GM23338 (cell line): ENCODE measurements at regions not wholly inside any gene's neighbourhood (a gene's known extent, or its start where the extent isn't known, plus 50 kb on each side); places are given as distances from the start of the nearest gene placed in this dataset.

ENCODE experiments used
- ATAC-seq: fragments of 200-7000 bp; cut with Tn5 transposase; 3 replicates; pipeline ENCODE4 v1.9.1; 2020
- DNase-seq: peaks from one replicate; pipeline ENCODE4 v3.0.0-alpha.2; 2015; ENCODE audit warnings: low spot score
- H2AFZ ChIP-seq: fragments of 200-600 bp; sonication (generic); 2 replicates; pipeline ENCODE4 v1.8.0; 2016; ENCODE audit warnings: antibody characterized with exemption, mild to moderate bottlenecking, moderate library complexity
- H3F3A ChIP-seq: fragments of 200-600 bp; sonication (generic); replicated peaks from 2 replicates; pipeline ENCODE4 v1.8.0; 2017; ENCODE audit warnings: antibody characterized with exemption, mixed run types, low read depth
- H3K27ac ChIP-seq: fragments of 200-600 bp; sonication (generic); 2 replicates; pipeline ENCODE4 v1.6.1; 2016; ENCODE audit warnings: low read depth
- H3K27me3 ChIP-seq: fragments of 200-600 bp; sonication (generic); 2 replicates; pipeline ENCODE4 v1.8.0; 2016; ENCODE audit warnings: mild to moderate bottlenecking, mixed run types, moderate library complexity; ENCODE audit not compliant: insufficient read depth
- H3K36me3 ChIP-seq: fragments of 200-600 bp; sonication (generic); 2 replicates; pipeline ENCODE4 v1.8.0; 2016; ENCODE audit warnings: mild to moderate bottlenecking; ENCODE audit not compliant: insufficient read depth
- H3K4me1 ChIP-seq: fragments of 200-600 bp; sonication (generic); 2 replicates; pipeline ENCODE4 v1.8.0; 2016; ENCODE audit warnings: mild to moderate bottlenecking, moderate library complexity; ENCODE audit not compliant: insufficient read depth
- H3K4me2 ChIP-seq: fragments of 200-600 bp; sonication (generic); 2 replicates; pipeline ENCODE4 v1.7.1; 2017; ENCODE audit warnings: mixed run types
- H3K4me3 ChIP-seq: fragments of 200-600 bp; sonication (generic); 2 replicates; pipeline ENCODE4 v1.6.1; 2016; ENCODE audit warnings: mixed run types
- H3K79me2 ChIP-seq: fragments of 200-600 bp; sonication (generic); replicated peaks from 2 replicates; pipeline ENCODE4 v1.8.0; 2017; ENCODE audit warnings: mild to moderate bottlenecking; ENCODE audit not compliant: insufficient read depth
- H3K9me2 ChIP-seq: fragments of 200-600 bp; sonication (generic); 2 replicates; pipeline ENCODE4 v1.8.0; 2017; ENCODE audit not compliant: insufficient read depth
- H4K20me1 ChIP-seq: fragments of 200-600 bp; sonication (generic); replicated peaks from 2 replicates; pipeline ENCODE4 v1.8.0; 2017; ENCODE audit warnings: mild to moderate bottlenecking; ENCODE audit not compliant: insufficient read depth
- H3K27ac Mint-ChIP-seq: 2 replicates; pipeline ENCODE4 v1.8.0; 2020; ENCODE audit warnings: inconsistent platforms, mild to moderate bottlenecking, moderate library complexity, mixed read lengths
- H3K27me3 Mint-ChIP-seq: 3 replicates; pipeline ENCODE4 v1.8.0; 2022; ENCODE audit warnings: low read depth, mild to moderate bottlenecking, moderate library complexity, mixed read lengths, inconsistent platforms; ENCODE audit not compliant: insufficient read depth, poor library complexity
- H3K36me3 Mint-ChIP-seq: 3 replicates; pipeline ENCODE4 v1.8.0; 2021; ENCODE audit warnings: low read depth, mild to moderate bottlenecking, inconsistent platforms, moderate library complexity, mixed read lengths
- H3K4me1 Mint-ChIP-seq: 3 replicates; pipeline ENCODE4 v1.8.0; 2020; ENCODE audit warnings: mild to moderate bottlenecking, inconsistent platforms, mixed read lengths
- H3K4me3 Mint-ChIP-seq: 3 replicates; pipeline ENCODE4 v1.8.0; 2021; ENCODE audit warnings: moderate library complexity, mild to moderate bottlenecking, inconsistent platforms, mixed read lengths
- H3K9me3 Mint-ChIP-seq: 3 replicates; pipeline ENCODE4 v1.8.0; 2020; ENCODE audit warnings: moderate library complexity, mild to moderate bottlenecking, inconsistent platforms, mixed read lengths
- CREB1 ChIP-seq: fragments of 250-450 bp; sonication (Bioruptor Pico); IDR thresholded peaks from 2 replicates; pipeline ENCODE4 v1.5.0; 2020; ENCODE audit warnings: low read depth, mild to moderate bottlenecking, moderate library complexity
- EZH2 ChIP-seq: fragments of 200-600 bp; sonication (generic); IDR thresholded peaks from one replicate; pipeline ENCODE4 v1.8.0; 2017; ENCODE audit warnings: antibody characterized with exemption, mild to moderate bottlenecking, low read depth; ENCODE audit not compliant: unreplicated experiment
- EZH2phosphoT487 ChIP-seq: fragments of 200-600 bp; sonication (generic); IDR thresholded peaks from one replicate; pipeline ENCODE4 v1.8.1; 2018; ENCODE audit warnings: antibody characterized with exemption; ENCODE audit not compliant: unreplicated experiment
- JUNB ChIP-seq: IDR thresholded peaks from one replicate; pipeline ENCODE4 v1.6.1; 2016; ENCODE audit warnings: antibody characterized with exemption; ENCODE audit not compliant: unreplicated experiment
- NANOG ChIP-seq: IDR thresholded peaks from 2 replicates; pipeline ENCODE4 v1.6.1; 2016; ENCODE audit warnings: antibody characterized with exemption, borderline replicate concordance
- POLR2AphosphoS5 ChIP-seq: IDR thresholded peaks from 2 replicates; pipeline ENCODE4 v1.6.1; 2016; ENCODE audit warnings: antibody characterized with exemption, low read depth
- STAT1 ChIP-seq: IDR thresholded peaks from one replicate; pipeline ENCODE4 v1.6.1; 2016; ENCODE audit warnings: antibody characterized with exemption; ENCODE audit not compliant: unreplicated experiment
- ZNF114 ChIP-seq: fragments of 250-450 bp; sonication (Bioruptor Pico); IDR thresholded peaks from 2 replicates; pipeline ENCODE4 v1.5.0; 2020; ENCODE audit warnings: mild to moderate bottlenecking, moderate library complexity
- ZNF331 ChIP-seq: fragments of 250-450 bp; sonication (Bioruptor Pico); IDR thresholded peaks from 2 replicates; pipeline ENCODE4 v1.5.0; 2020; ENCODE audit warnings: low read depth, mild to moderate bottlenecking, moderate library complexity
- TF ChIP-seq, protein P1 (sequence below): IDR thresholded peaks from 2 replicates; pipeline ENCODE4 v1.6.1; 2016; ENCODE audit warnings: antibody characterized with exemption
- TF ChIP-seq, protein P2 (sequence below): IDR thresholded peaks from one replicate; pipeline ENCODE4 v1.6.1; 2018; ENCODE audit warnings: antibody characterized with exemption; ENCODE audit not compliant: unreplicated experiment
- TF ChIP-seq, protein P3 (sequence below), 2 experiments: fragments of 200-600 bp in 1 of 2; sonication (generic) in 1 of 2; conservative IDR thresholded peaks; 2 replicates each; pipeline versions ENCODE4 v1.5.1 to v1.6.1; 2016 to 2017; ENCODE audit warnings: antibody characterized with exemption in 2 of 2, low read depth in 2 of 2, mild to moderate bottlenecking in 2 of 2, moderate library complexity in 1 of 2

DNA sequence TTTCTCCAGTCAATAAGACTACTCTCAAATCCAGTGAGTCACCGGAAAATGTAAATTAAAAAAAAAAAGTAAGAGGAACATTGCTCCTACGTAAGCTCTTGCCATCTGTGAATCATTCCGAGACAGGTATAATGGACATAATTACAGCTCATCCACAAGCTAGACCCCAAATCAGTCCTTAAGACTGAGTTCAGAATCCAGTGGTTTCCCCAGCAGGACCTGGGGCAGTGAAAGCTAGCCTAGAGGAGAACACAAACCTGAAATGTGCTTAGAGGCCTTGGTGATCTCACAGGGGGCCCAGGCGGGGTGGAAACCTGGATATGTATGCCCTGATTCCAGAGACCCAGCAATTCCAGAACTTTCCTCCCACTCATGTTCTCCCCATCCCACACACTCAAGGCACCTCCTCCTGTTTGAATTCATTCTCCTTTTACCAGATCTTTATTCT lies 132.0 kb downstream of the COPRS start:
- Mint-ChIP-seq H3K4me3 (no peak overlapping the region), H3K27me3 (peaks cover 10% of the 10 kb centered on the region), H3K36me3 (no peaks in the 10 kb centered on the region), H3K4me1 (no peaks in the 10 kb centered on the region), H3K27ac (no peak overlapping the region), H3K9me3 (peaks cover 3% of the 10 kb centered on the region; the same call in 1 of the 3 replicates)
- DNase-seq (no peak), ATAC-seq (no peak)
- Histone ChIP-seq H3K4me3 (no peak overlapping the region), H3K4me2 (no peak overlapping the region), H3K4me1 (no peaks in the 10 kb centered on the region), H3K36me3 (no peaks in the 10 kb centered on the region), H3K79me2 (no peaks in the 10 kb centered on the region), H2AFZ (no peak overlapping the region), H3K27me3 (no peaks in the 10 kb centered on the region), H4K20me1 (no peaks in the 10 kb centered on the region), H3K9me2 (no peaks in the 10 kb centered on the region), H3F3A (no peaks in the 10 kb centered on the region), H3K27ac (no peak overlapping the region)
- TF ChIP-seq, protein P1, sequence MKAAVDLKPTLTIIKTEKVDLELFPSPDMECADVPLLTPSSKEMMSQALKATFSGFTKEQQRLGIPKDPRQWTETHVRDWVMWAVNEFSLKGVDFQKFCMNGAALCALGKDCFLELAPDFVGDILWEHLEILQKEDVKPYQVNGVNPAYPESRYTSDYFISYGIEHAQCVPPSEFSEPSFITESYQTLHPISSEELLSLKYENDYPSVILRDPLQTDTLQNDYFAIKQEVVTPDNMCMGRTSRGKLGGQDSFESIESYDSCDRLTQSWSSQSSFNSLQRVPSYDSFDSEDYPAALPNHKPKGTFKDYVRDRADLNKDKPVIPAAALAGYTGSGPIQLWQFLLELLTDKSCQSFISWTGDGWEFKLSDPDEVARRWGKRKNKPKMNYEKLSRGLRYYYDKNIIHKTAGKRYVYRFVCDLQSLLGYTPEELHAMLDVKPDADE = no peak
- TF ChIP-seq EZH2phosphoT487 = no peak
- no peak for TF ChIP-seq NANOG

DNA sequence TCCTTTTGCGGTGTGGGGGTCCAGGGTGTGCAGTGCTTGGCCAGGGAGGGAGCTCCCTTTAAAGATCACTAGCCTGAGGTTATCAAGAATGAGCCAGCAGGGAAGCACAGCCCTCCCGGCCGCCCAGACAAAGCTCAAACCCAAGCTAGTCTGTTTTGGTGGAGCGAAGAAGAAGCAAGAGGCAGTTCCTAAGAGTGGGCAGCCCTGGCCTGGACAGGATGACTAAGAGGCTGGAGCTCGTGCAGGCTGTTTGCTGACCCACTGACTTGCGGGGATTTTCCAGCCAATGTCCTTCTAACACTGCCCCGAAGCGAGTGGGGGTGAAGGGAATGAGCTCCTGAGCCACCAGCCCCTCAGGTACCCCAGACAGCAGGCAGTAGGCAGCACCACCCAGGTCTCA lies 134.4 kb downstream of the COPRS start:
- no peaks in the 10 kb centered on the region for H3K4me1 Mint-ChIP-seq
- ATAC-seq (no peak), DNase-seq (no peak)
- Histone ChIP-seq H2AFZ (no peak overlapping the region), H3K27me3 (no peaks in the 10 kb centered on the region), H3F3A (no peaks in the 10 kb centered on the region), H3K79me2 (no peaks in the 10 kb centered on the region), H3K27ac (no peak overlapping the region), H3K4me1 (no peaks in the 10 kb centered on the region), H3K9me2 (no peaks in the 10 kb centered on the region), H3K4me3 (no peak overlapping the region), H3K4me2 (no peak overlapping the region), H4K20me1 (no peaks in the 10 kb centered on the region), H3K36me3 (no peaks in the 10 kb centered on the region)
- no peaks in the 10 kb centered on the region; the same call in 2 of the 3 replicates for H3K9me3 Mint-ChIP-seq
- H3K4me3 Mint-ChIP-seq = no peak overlapping the region
- H3K36me3 Mint-ChIP-seq = no peaks in the 10 kb centered on the region; the same call in 2 of the 3 replicates
- H3K27ac Mint-ChIP-seq = no peak overlapping the region
- H3K27me3 Mint-ChIP-seq = peaks cover 14% of the 10 kb centered on the region
- TF ChIP-seq ZNF114 (CRISPR knock-in tag) (no peak), POLR2AphosphoS5 (no peak), EZH2phosphoT487 (no peak), ZNF331 (CRISPR knock-in tag) (no peak), EZH2 (no peak), NANOG (no peak), STAT1 (no peak), JUNB (no peak), CREB1 (no peak)
- TF ChIP-seq, protein P2, sequence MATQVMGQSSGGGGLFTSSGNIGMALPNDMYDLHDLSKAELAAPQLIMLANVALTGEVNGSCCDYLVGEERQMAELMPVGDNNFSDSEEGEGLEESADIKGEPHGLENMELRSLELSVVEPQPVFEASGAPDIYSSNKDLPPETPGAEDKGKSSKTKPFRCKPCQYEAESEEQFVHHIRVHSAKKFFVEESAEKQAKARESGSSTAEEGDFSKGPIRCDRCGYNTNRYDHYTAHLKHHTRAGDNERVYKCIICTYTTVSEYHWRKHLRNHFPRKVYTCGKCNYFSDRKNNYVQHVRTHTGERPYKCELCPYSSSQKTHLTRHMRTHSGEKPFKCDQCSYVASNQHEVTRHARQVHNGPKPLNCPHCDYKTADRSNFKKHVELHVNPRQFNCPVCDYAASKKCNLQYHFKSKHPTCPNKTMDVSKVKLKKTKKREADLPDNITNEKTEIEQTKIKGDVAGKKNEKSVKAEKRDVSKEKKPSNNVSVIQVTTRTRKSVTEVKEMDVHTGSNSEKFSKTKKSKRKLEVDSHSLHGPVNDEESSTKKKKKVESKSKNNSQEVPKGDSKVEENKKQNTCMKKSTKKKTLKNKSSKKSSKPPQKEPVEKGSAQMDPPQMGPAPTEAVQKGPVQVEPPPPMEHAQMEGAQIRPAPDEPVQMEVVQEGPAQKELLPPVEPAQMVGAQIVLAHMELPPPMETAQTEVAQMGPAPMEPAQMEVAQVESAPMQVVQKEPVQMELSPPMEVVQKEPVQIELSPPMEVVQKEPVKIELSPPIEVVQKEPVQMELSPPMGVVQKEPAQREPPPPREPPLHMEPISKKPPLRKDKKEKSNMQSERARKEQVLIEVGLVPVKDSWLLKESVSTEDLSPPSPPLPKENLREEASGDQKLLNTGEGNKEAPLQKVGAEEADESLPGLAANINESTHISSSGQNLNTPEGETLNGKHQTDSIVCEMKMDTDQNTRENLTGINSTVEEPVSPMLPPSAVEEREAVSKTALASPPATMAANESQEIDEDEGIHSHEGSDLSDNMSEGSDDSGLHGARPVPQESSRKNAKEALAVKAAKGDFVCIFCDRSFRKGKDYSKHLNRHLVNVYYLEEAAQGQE = no peak
- TF ChIP-seq, protein P1 = no peak
- TF ChIP-seq, protein P3, sequence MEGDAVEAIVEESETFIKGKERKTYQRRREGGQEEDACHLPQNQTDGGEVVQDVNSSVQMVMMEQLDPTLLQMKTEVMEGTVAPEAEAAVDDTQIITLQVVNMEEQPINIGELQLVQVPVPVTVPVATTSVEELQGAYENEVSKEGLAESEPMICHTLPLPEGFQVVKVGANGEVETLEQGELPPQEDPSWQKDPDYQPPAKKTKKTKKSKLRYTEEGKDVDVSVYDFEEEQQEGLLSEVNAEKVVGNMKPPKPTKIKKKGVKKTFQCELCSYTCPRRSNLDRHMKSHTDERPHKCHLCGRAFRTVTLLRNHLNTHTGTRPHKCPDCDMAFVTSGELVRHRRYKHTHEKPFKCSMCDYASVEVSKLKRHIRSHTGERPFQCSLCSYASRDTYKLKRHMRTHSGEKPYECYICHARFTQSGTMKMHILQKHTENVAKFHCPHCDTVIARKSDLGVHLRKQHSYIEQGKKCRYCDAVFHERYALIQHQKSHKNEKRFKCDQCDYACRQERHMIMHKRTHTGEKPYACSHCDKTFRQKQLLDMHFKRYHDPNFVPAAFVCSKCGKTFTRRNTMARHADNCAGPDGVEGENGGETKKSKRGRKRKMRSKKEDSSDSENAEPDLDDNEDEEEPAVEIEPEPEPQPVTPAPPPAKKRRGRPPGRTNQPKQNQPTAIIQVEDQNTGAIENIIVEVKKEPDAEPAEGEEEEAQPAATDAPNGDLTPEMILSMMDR (conservative IDR thresholded peaks at IDR 0.05; ENCODE audit: low read depth in 2 of 2) = no peak
